ENCODE measurements at regions not wholly inside any gene's neighbourhood (a gene's known extent, or its start where the extent isn't known, plus 50 kb on each side); places are given as distances from the start of the nearest gene placed in this dataset.
A peak's percentile ranks its signal among the peaks of the same experiment; 100 is the strongest.
"Not testable (repeated sequence)": the region's sequence is repeated elsewhere in the genome, so short reads cannot be mapped to it uniquely, and the experiment has no call there.

GRCh38 chr9:129428864-129429577 is 191.9 kb downstream of the C9orf50 start:
- H3K27ac ChIP-seq, result no peak overlapping the region
- no peaks in the 10 kb centered on the region for H3K36me3 ChIP-seq
- no peak overlapping the region for H3K4me3 ChIP-seq
- H3K27me3 ChIP-seq, result no peaks in the 10 kb centered on the region
- no peak for TF ChIP-seq POLR2A (IDR thresholded peaks at IDR 0.05)
- TF ChIP-seq CTCF (IDR thresholded peaks at IDR 0.05), result no peak
- peak in 1 of 5 donors; percentile 13 for DNase-seq
- no peak for ATAC-seq
- WGBS, 4 donors, result 81 to 90% (median 86%) methylated on average over 9 of the region's 9 CpGs
- H3K4me1 ChIP-seq, result peaks cover 0 to 12% (median 0%) of the 10 kb centered on the region in 12 donors
- intact Hi-C loops (cut with DNase I), result no loop called here
- H3K9me3 ChIP-seq, result no peaks in the 10 kb centered on the region

GRCh38 chr9:129427149-129427548 is 193.8 kb downstream of the C9orf50 start:
- ATAC-seq, result no peak
- Histone ChIP-seq H3K36me3 (no peaks in the 10 kb centered on the region), H3K27ac (no peak overlapping the region), H3K9me3 (no peaks in the 10 kb centered on the region), H3K4me1 (peaks cover 0 to 17% (median 2%) of the 10 kb centered on the region in 12 donors), H3K4me3 (no peak overlapping the region), H3K27me3 (no peaks in the 10 kb centered on the region)
- intact Hi-C loops (cut with DNase I), result no loop called here
- WGBS, 4 donors, result 77 to 84% (median 83%) methylated on average over 9 of the region's 9 CpGs
- DNase-seq, result peak in 1 of 5 donors; percentile 3
- TF ChIP-seq POLR2A (IDR thresholded peaks at IDR 0.05) (no peak), CTCF (IDR thresholded peaks at IDR 0.05) (no peak)

GRCh38 chr9:129423755-129424154 is 197.1 kb downstream of the C9orf50 start:
- peaks cover 0 to 12% (median 2%) of the 10 kb centered on the region in 12 donors for H3K4me1 ChIP-seq
- H3K27me3 ChIP-seq; intact Hi-C loops (cut with DNase I); H3K27ac ChIP-seq; H3K9me3 ChIP-seq; DNase-seq; ATAC-seq; H3K36me3 ChIP-seq; H3K4me3 ChIP-seq: not testable (repeated sequence)
- WGBS, 4 donors, result 94 to 97% (median 95%) methylated on average over 8 of the region's 8 CpGs

GRCh38 chr9:129423216-129423615 is 197.7 kb downstream of the C9orf50 start:
- Histone ChIP-seq H3K27me3 (no peaks in the 10 kb centered on the region), H3K27ac (no peak overlapping the region), H3K36me3 (no peaks in the 10 kb centered on the region), H3K9me3 (peaks cover 0 to 5% (median 0%) of the 10 kb centered on the region in 12 donors), H3K4me3 (no peak overlapping the region), H3K4me1 (peaks cover 0 to 12% (median 2%) of the 10 kb centered on the region in 12 donors)
- no peak for ATAC-seq
- DNase-seq, result no peak
- intact Hi-C loops (cut with DNase I), result no loop called here
- no peak for TF ChIP-seq CTCF (IDR thresholded peaks at IDR 0.05)
- TF ChIP-seq POLR2A (IDR thresholded peaks at IDR 0.05), result no peak
- 67 to 76% (median 70%) methylated on average over 6 of the region's 6 CpGs for WGBS, 4 donors

GRCh38 chr9:129422843-129423192 is 198.1 kb downstream of the C9orf50 start:
- no peak overlapping the region for H3K27ac ChIP-seq
- no peak overlapping the region for H3K4me3 ChIP-seq
- intact Hi-C loops (cut with DNase I), result no loop called here
- ATAC-seq (peak in 3 of 4 donors; percentile 35 to 84 (median 41)), DNase-seq (peak in 1 of 5 donors; percentile 48)
- no peaks in the 10 kb centered on the region for H3K27me3 ChIP-seq
- TF ChIP-seq POLR2A (IDR thresholded peaks at IDR 0.05) (no peak), CTCF (IDR thresholded peaks at IDR 0.05) (no peak)
- WGBS, 4 donors, result 36 to 47% (median 40%) methylated on average over 11 to 12 of the region's 12 CpGs
- no peaks in the 10 kb centered on the region for H3K36me3 ChIP-seq
- peaks cover 0 to 12% (median 2%) of the 10 kb centered on the region in 12 donors for H3K4me1 ChIP-seq
- peaks cover 0 to 5% (median 0%) of the 10 kb centered on the region in 12 donors for H3K9me3 ChIP-seq

All from heart left ventricle (tissue), 16 donors.